Caco-2 (cell line): ENCODE measurements at regions not wholly inside any gene's neighbourhood (a gene's known extent, or its start where the extent isn't known, plus 50 kb on each side); places are given as distances from the start of the nearest gene placed in this dataset.
"Not testable (repeated sequence)": the region's sequence is repeated elsewhere in the genome, so short reads cannot be mapped to it uniquely, and the experiment has no call there.

Source experiments
- BruUV-seq: library from RNA; stranded (reverse); fragments of 400-500 nt; replicated peaks from 2 replicates; lab custom pipeline; 2021; lab: Mats Ljungman, UMichigan
- CTCF ChIA-PET: fragments of 300-600 bp; sonication (Branson Sonifier 250); formaldehyde crosslinking; loops from one replicate; lab custom pipeline; 2022; ENCODE audit warnings: antibody characterized with exemption; lab: Charles Lee
- POLR2A ChIA-PET: fragments of 300-600 bp; sonication (Branson Sonifier 250); formaldehyde crosslinking; loops from one replicate; lab custom pipeline; 2022; ENCODE audit warnings: antibody characterized with exemption; lab: Charles Lee
- DNase-seq, 2 experiments: peaks; one replicate each; pipeline versions ENCODE4 v3.0.0 to v3.0.0-alpha.2; 2020 to 2022
- H3K27me3 ChIP-seq: replicated peaks from 2 replicates; pipeline ENCODE4 v1.6.0; 2011; ENCODE audit warnings: low read length; ENCODE audit not compliant: control insufficient read depth, insufficient read depth
- H3K36me3 ChIP-seq: 2 replicates; pipeline ENCODE4 v1.5.1; 2011; ENCODE audit warnings: low read length; ENCODE audit not compliant: control insufficient read depth, insufficient read depth
- H3K4me1 ChIP-seq: fragments of 250-450 bp; sonication (Bioruptor Pico); 2 replicates; pipeline ENCODE4 v1.5.1; 2020; ENCODE audit warnings: mild to moderate bottlenecking
- H3K4me3 ChIP-seq: 2 replicates; pipeline ENCODE4 v1.5.1; 2011; ENCODE audit warnings: low read depth, mild to moderate bottlenecking, control low read depth, low read length
- H3K9me3 ChIP-seq: fragments of 250-450 bp; sonication (Bioruptor Pico); 2 replicates; pipeline ENCODE4 v1.5.1; 2020; ENCODE audit warnings: mild to moderate bottlenecking, moderate library complexity
- H3K27ac Mint-ChIP-seq: one replicate; pipeline ENCODE4 v1.8.0; 2022; ENCODE audit warnings: mixed read lengths; ENCODE audit not compliant: unreplicated experiment
- H3K27me3 Mint-ChIP-seq: one replicate; pipeline ENCODE4 v1.8.0; 2022; ENCODE audit warnings: mixed read lengths; ENCODE audit not compliant: insufficient read depth, unreplicated experiment
- H3K36me3 Mint-ChIP-seq: one replicate; pipeline ENCODE4 v1.8.0; 2022; ENCODE audit warnings: mild to moderate bottlenecking, mixed read lengths; ENCODE audit not compliant: insufficient read depth, unreplicated experiment
- H3K4me1 Mint-ChIP-seq: one replicate; pipeline ENCODE4 v1.8.0; 2022; ENCODE audit warnings: low read depth, mixed read lengths; ENCODE audit not compliant: unreplicated experiment
- H3K4me3 Mint-ChIP-seq: one replicate; pipeline ENCODE4 v1.8.0; 2022; ENCODE audit warnings: mild to moderate bottlenecking, moderate library complexity, mixed read lengths; ENCODE audit not compliant: unreplicated experiment
- H3K9me3 Mint-ChIP-seq: one replicate; pipeline ENCODE4 v1.8.0; 2022; ENCODE audit warnings: mixed read lengths; ENCODE audit not compliant: unreplicated experiment
- CTCF ChIP-seq, 2 experiments: fragments of 200-600 bp in 1 of 2; IDR thresholded peaks; 1 replicate in 1 of 2; 2 replicates in 1 of 2; pipeline versions ENCODE4 v1.5.1 to v1.8.0; 2011 to 2022; ENCODE audit warnings: antibody characterized with exemption in 1 of 2, control low read depth in 1 of 2, inconsistent platforms in 1 of 2, low read depth in 1 of 2, low read length in 1 of 2, mild to moderate bottlenecking in 1 of 2, moderate library complexity in 1 of 2; ENCODE audit not compliant: insufficient read depth in 1 of 2, severe bottlenecking in 1 of 2, unreplicated experiment in 1 of 2
- intact Hi-C: fragments of 100-400 bp; cut with micrococcal nuclease; formaldehyde crosslinking; loops from one replicate; pipeline ENCODE4 v1.10.0; 2022; ENCODE audit not compliant: unreplicated experiment

GRCh38 chr7:131933751-131934289 lies 377.4 kb upstream of the PODXL start:
- Histone ChIP-seq H3K4me1 (no peaks in the 10 kb centered on the region), H3K36me3 (no peaks in the 10 kb centered on the region), H3K9me3 (no peaks in the 10 kb centered on the region; the same call in 1 of the 2 replicates), H3K4me3 (no peak overlapping the region), H3K27me3 (peaks cover 2% of the 10 kb centered on the region; the same call in 1 of the 2 replicates)
- no peak for TF ChIP-seq CTCF (IDR thresholded peaks at IDR 0.05; ENCODE audit: insufficient read depth in 1 of 2, low read depth in 1 of 2, low read length in 1 of 2, severe bottlenecking in 1 of 2, unreplicated experiment in 1 of 2)
- DNase-seq = no peak
- H3K27ac Mint-ChIP-seq = no peak overlapping the region
- intact Hi-C loops = no loop called here
- BruUV-seq = no TSS peak
- POLR2A ChIA-PET = no interaction called here
- H3K4me3 Mint-ChIP-seq = no peak overlapping the region
- CTCF ChIA-PET = no interaction called here
- H3K9me3 Mint-ChIP-seq = peaks cover 11% of the 10 kb centered on the region
- no peaks in the 10 kb centered on the region for H3K36me3 Mint-ChIP-seq
- no peaks in the 10 kb centered on the region for H3K4me1 Mint-ChIP-seq
- peaks cover 21% of the 10 kb centered on the region for H3K27me3 Mint-ChIP-seq

GRCh38 chr7:131933219-131933618 lies 376.8 kb upstream of the PODXL start:
- Mint-ChIP-seq H3K27me3 (peaks cover 23% of the 10 kb centered on the region), H3K9me3 (peaks cover 11% of the 10 kb centered on the region)
- H3K4me1 ChIP-seq, H3K27me3 ChIP-seq, intact Hi-C loops, H3K9me3 ChIP-seq, H3K4me1 Mint-ChIP-seq, DNase-seq, H3K36me3 ChIP-seq, CTCF ChIA-PET, H3K4me3 ChIP-seq, H3K27ac Mint-ChIP-seq, POLR2A ChIA-PET, BruUV-seq, H3K4me3 Mint-ChIP-seq, H3K36me3 Mint-ChIP-seq: not testable (repeated sequence)

DNA sequence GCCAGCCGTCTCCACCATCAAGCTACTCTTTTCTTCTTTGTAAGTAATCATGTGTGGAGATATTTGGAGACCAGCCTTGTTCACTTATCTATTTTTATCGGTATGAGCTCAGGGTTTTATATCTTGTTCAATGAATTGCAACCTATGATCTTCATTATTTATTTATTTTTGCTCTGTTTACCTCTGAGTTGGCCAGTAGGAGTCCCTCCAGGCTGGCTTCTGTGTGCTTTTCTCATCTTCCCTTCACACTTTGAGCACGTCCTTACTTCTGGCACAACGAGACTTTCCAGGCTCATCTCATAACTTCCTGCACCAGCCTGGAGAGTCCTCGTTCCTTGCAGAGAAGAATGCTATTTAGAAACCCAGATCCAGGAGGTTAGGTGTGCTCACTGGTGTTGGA lies 375.8 kb upstream of the PODXL start:
- DNase-seq = no peak
- BruUV-seq = no TSS peak
- TF ChIP-seq CTCF (IDR thresholded peaks at IDR 0.05; ENCODE audit: insufficient read depth in 1 of 2, low read depth in 1 of 2, low read length in 1 of 2, severe bottlenecking in 1 of 2, unreplicated experiment in 1 of 2) = peak in 1 of 2 experiments; percentile 6
- Mint-ChIP-seq H3K27ac (no peak overlapping the region), H3K9me3 (peaks cover 11% of the 10 kb centered on the region), H3K36me3 (no peaks in the 10 kb centered on the region), H3K4me1 (no peaks in the 10 kb centered on the region), H3K27me3 (peaks cover 28% of the 10 kb centered on the region), H3K4me3 (no peak overlapping the region)
- no peaks in the 10 kb centered on the region; the same call in 1 of the 2 replicates for H3K9me3 ChIP-seq
- CTCF ChIA-PET = no interaction called here
- POLR2A ChIA-PET = no interaction called here
- no peak overlapping the region for H3K4me3 ChIP-seq
- intact Hi-C loops = no loop called here
- H3K4me1 ChIP-seq = no peaks in the 10 kb centered on the region
- H3K27me3 ChIP-seq = peaks cover 2% of the 10 kb centered on the region; the same call in 1 of the 2 replicates
- H3K36me3 ChIP-seq = no peaks in the 10 kb centered on the region
